Astrocyte (in vitro differentiated cells and primary cell): ENCODE measurements at regions not wholly inside any gene's neighbourhood (a gene's known extent, or its start where the extent isn't known, plus 50 kb on each side); places are given as distances from the start of the nearest gene placed in this dataset.

ENCODE experiments used
- DNase-seq: peaks from one replicate; pipeline ENCODE4 v3.0.0-alpha.2; 2010; ENCODE audit warnings: low read depth
- FAIRE-seq: peaks from 2 replicates; lab custom pipeline; 2011; peaks lifted over from hg19 to GRCh38; lab: Jason Lieb, UNC
- H2AFZ ChIP-seq: 2 replicates; pipeline ENCODE4 v1.6.0; 2012; ENCODE audit warnings: low read depth, low read length, inconsistent platforms
- H3K27ac ChIP-seq: 2 replicates; pipeline ENCODE4 v1.5.1; 2011; ENCODE audit warnings: low read depth, low read length, inconsistent platforms
- H3K27me3 ChIP-seq: 2 replicates; pipeline ENCODE4 v1.6.0; 2011; ENCODE audit warnings: low read length, inconsistent platforms; ENCODE audit not compliant: insufficient read depth
- H3K36me3 ChIP-seq: 2 replicates; pipeline ENCODE4 v1.5.1; 2011; ENCODE audit warnings: low read length, inconsistent platforms; ENCODE audit not compliant: insufficient read depth
- H3K4me1 ChIP-seq: 2 replicates; pipeline ENCODE4 v1.5.1; 2011; ENCODE audit warnings: low read length, inconsistent platforms; ENCODE audit not compliant: insufficient read depth
- H3K4me2 ChIP-seq: 2 replicates; pipeline ENCODE4 v1.6.0; 2012; ENCODE audit warnings: low read length, inconsistent platforms
- H3K4me3 ChIP-seq: 2 replicates; pipeline ENCODE4 v1.5.1; 2011; ENCODE audit warnings: low read depth, mild to moderate bottlenecking, low read length, inconsistent platforms; ENCODE audit not compliant: insufficient read depth
- H3K79me2 ChIP-seq: 2 replicates; pipeline ENCODE4 v1.6.0; 2012; ENCODE audit warnings: mild to moderate bottlenecking, low read length, inconsistent platforms; ENCODE audit not compliant: insufficient read depth
- H3K9ac ChIP-seq: 2 replicates; pipeline ENCODE4 v1.6.0; 2012; ENCODE audit warnings: mild to moderate bottlenecking, low read length, inconsistent platforms
- H3K9me3 ChIP-seq: 2 replicates; pipeline ENCODE4 v1.5.1; 2012; ENCODE audit warnings: low read depth, mild to moderate bottlenecking, low read length, inconsistent platforms; ENCODE audit not compliant: insufficient read depth
- H4K20me1 ChIP-seq: 2 replicates; pipeline ENCODE4 v1.6.0; 2012; ENCODE audit warnings: low read length, inconsistent platforms; ENCODE audit not compliant: insufficient read depth
- H3K27ac Mint-ChIP-seq: one replicate; pipeline ENCODE4 v1.8.0; 2021; ENCODE audit warnings: mild to moderate bottlenecking, mixed read lengths; ENCODE audit not compliant: unreplicated experiment
- H3K27me3 Mint-ChIP-seq: one replicate; pipeline ENCODE4 v1.8.0; 2021; ENCODE audit warnings: low read depth, mixed read lengths; ENCODE audit not compliant: unreplicated experiment
- H3K36me3 Mint-ChIP-seq: one replicate; pipeline ENCODE4 v1.8.0; 2021; ENCODE audit warnings: low read depth, mixed read lengths; ENCODE audit not compliant: unreplicated experiment
- H3K4me1 Mint-ChIP-seq: one replicate; pipeline ENCODE4 v1.8.0; 2021; ENCODE audit warnings: low read depth, mixed read lengths; ENCODE audit not compliant: unreplicated experiment
- H3K4me3 Mint-ChIP-seq: one replicate; pipeline ENCODE4 v1.8.0; 2021; ENCODE audit warnings: mild to moderate bottlenecking, moderate library complexity, mixed read lengths; ENCODE audit not compliant: unreplicated experiment
- H3K9me3 Mint-ChIP-seq: one replicate; pipeline ENCODE4 v1.8.0; 2021; ENCODE audit warnings: mild to moderate bottlenecking, mixed read lengths; ENCODE audit not compliant: unreplicated experiment
- EZH2 ChIP-seq: IDR thresholded peaks from 2 replicates; pipeline ENCODE4 v1.6.1; 2012; ENCODE audit warnings: mild to moderate bottlenecking, low read length, inconsistent platforms; ENCODE audit not compliant: insufficient read depth
- TF ChIP-seq, protein P1 (sequence below): IDR thresholded peaks from 2 replicates; pipeline ENCODE4 v1.5.1; 2011; ENCODE audit warnings: low read depth, mild to moderate bottlenecking, inconsistent platforms, low read length, moderate library complexity; ENCODE audit not compliant: insufficient read depth

DNA sequence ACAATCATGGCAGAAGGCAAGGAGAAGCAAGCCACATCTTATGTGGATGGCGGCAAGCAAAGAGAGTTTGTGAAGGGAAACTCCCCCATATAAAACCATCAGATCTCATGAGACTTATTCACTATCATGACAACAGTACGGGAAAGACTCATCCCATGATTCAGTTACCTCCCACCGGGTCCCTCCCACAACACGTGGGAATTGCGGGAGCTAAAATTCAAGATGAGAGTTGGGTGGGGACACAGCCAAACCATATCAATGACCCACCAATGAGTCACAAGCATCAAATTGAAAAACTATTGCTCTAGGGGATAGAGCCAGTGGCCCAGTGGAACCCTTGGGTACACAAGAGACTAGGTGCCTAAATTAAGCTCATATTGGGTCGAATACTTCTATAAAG lies 157.4 kb downstream of the FBXO15 start:
- H3K4me1 ChIP-seq = no peaks in the 10 kb centered on the region
- Mint-ChIP-seq H3K9me3 (peaks cover 13% of the 10 kb centered on the region), H3K27ac (no peak overlapping the region), H3K4me1 (peaks cover 2% of the 10 kb centered on the region), H3K36me3 (no peaks in the 10 kb centered on the region), H3K27me3 (no peaks in the 10 kb centered on the region), H3K4me3 (no peak overlapping the region)
- no peak overlapping the region for H3K9ac ChIP-seq
- no peaks in the 10 kb centered on the region for H3K9me3 ChIP-seq
- H3K4me2 ChIP-seq = no peak overlapping the region
- H3K27me3 ChIP-seq = no peaks in the 10 kb centered on the region
- FAIRE-seq = no peak
- H3K27ac ChIP-seq = no peak overlapping the region
- no peaks in the 10 kb centered on the region for H3K79me2 ChIP-seq
- H3K36me3 ChIP-seq = no peaks in the 10 kb centered on the region
- H3K4me3 ChIP-seq = no peak overlapping the region
- no peaks in the 10 kb centered on the region for H4K20me1 ChIP-seq
- no peak for DNase-seq
- H2AFZ ChIP-seq = no peak overlapping the region
- TF ChIP-seq, protein P1, sequence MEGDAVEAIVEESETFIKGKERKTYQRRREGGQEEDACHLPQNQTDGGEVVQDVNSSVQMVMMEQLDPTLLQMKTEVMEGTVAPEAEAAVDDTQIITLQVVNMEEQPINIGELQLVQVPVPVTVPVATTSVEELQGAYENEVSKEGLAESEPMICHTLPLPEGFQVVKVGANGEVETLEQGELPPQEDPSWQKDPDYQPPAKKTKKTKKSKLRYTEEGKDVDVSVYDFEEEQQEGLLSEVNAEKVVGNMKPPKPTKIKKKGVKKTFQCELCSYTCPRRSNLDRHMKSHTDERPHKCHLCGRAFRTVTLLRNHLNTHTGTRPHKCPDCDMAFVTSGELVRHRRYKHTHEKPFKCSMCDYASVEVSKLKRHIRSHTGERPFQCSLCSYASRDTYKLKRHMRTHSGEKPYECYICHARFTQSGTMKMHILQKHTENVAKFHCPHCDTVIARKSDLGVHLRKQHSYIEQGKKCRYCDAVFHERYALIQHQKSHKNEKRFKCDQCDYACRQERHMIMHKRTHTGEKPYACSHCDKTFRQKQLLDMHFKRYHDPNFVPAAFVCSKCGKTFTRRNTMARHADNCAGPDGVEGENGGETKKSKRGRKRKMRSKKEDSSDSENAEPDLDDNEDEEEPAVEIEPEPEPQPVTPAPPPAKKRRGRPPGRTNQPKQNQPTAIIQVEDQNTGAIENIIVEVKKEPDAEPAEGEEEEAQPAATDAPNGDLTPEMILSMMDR = no peak
- no peak for TF ChIP-seq EZH2

- H3K27me3 ChIP-seq = no peaks in the 10 kb centered on the region
These were observed 160.2 kb downstream of the FBXO15 start for GRCh38 chr18:73987247-73987980.

More at GRCh38 chr18:73987247-73987980, 160.2 kb downstream of the FBXO15 start:
- no peak overlapping the region for H3K9ac ChIP-seq
- no peak overlapping the region for H3K4me3 ChIP-seq
- H3K36me3 Mint-ChIP-seq = no peaks in the 10 kb centered on the region
- H3K27me3 Mint-ChIP-seq = peaks cover 2% of the 10 kb centered on the region
- H3K36me3 ChIP-seq = no peaks in the 10 kb centered on the region
- peaks cover 2% of the 10 kb centered on the region for H3K4me1 Mint-ChIP-seq
- no peaks in the 10 kb centered on the region for H4K20me1 ChIP-seq
- FAIRE-seq = no peak
- peaks cover 13% of the 10 kb centered on the region for H3K9me3 Mint-ChIP-seq
- DNase-seq = peak; percentile 29
- H3K4me3 Mint-ChIP-seq = no peak overlapping the region
- H3K79me2 ChIP-seq = no peaks in the 10 kb centered on the region
- H2AFZ ChIP-seq = no peak overlapping the region
- no peaks in the 10 kb centered on the region for H3K9me3 ChIP-seq
- peak overlapping the region; percentile 36 for H3K4me2 ChIP-seq
- H3K27ac Mint-ChIP-seq = no peak overlapping the region
- TF ChIP-seq, protein P1 = no peak
- TF ChIP-seq EZH2 = no peak
- peak overlapping the region; percentile 63 for H3K27ac ChIP-seq
- no peaks in the 10 kb centered on the region for H3K4me1 ChIP-seq
